ENCODE measurements at regions not wholly inside any gene's neighbourhood (a gene's known extent, or its start where the extent isn't known, plus 50 kb on each side); places are given as distances from the start of the nearest gene placed in this dataset.

- H2AFZ ChIP-seq (ENCODE audit: control insufficient read depth, low read length): no peak overlapping the region
- H4K20me1 ChIP-seq (ENCODE audit: control insufficient read depth, extremely low read depth, insufficient read depth, low read length): no peaks in the 10 kb centered on the region
- no peak overlapping the region for H3K27ac ChIP-seq (ENCODE audit: control insufficient read depth, insufficient read depth, low read length)
- FAIRE-seq: no peak
- H3K4me1 ChIP-seq (ENCODE audit: control insufficient read depth, extremely low read depth, insufficient read depth, low read length): peaks cover 4% of the 10 kb centered on the region
- H3K79me2 ChIP-seq (ENCODE audit: control insufficient read depth, insufficient read depth, low read length): no peaks in the 10 kb centered on the region
- H3K4me2 ChIP-seq (ENCODE audit: control insufficient read depth, extremely low read depth, insufficient read depth, low read depth, low read length): no peak overlapping the region
- peaks cover 18% of the 10 kb centered on the region for H3K27me3 ChIP-seq (ENCODE audit: control insufficient read depth, extremely low read depth, insufficient read depth, low read length)
- no peaks in the 10 kb centered on the region for H3K36me3 ChIP-seq (ENCODE audit: control insufficient read depth in 2 of 2, extremely low read depth in 1 of 2, insufficient read depth in 2 of 2, low read length in 2 of 2)
- no peaks in the 10 kb centered on the region for H3K9me3 ChIP-seq (ENCODE audit: control insufficient read depth, low read depth, low read length)
- TF ChIP-seq EZH2 (IDR thresholded peaks at IDR 0.05; ENCODE audit: low read length): no peak
- TF ChIP-seq, protein P1, sequence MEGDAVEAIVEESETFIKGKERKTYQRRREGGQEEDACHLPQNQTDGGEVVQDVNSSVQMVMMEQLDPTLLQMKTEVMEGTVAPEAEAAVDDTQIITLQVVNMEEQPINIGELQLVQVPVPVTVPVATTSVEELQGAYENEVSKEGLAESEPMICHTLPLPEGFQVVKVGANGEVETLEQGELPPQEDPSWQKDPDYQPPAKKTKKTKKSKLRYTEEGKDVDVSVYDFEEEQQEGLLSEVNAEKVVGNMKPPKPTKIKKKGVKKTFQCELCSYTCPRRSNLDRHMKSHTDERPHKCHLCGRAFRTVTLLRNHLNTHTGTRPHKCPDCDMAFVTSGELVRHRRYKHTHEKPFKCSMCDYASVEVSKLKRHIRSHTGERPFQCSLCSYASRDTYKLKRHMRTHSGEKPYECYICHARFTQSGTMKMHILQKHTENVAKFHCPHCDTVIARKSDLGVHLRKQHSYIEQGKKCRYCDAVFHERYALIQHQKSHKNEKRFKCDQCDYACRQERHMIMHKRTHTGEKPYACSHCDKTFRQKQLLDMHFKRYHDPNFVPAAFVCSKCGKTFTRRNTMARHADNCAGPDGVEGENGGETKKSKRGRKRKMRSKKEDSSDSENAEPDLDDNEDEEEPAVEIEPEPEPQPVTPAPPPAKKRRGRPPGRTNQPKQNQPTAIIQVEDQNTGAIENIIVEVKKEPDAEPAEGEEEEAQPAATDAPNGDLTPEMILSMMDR (optimal IDR thresholded peaks at IDR 0.05 in 1 of 3, IDR thresholded peaks at IDR 0.05 in 1 of 3, conservative IDR thresholded peaks at IDR 0.05 in 1 of 3; ENCODE audit: extremely low read depth in 1 of 3, insufficient read depth in 2 of 3, low read length in 3 of 3): no peak
- H3K9me1 ChIP-seq (ENCODE audit: control insufficient read depth, extremely low read depth, insufficient read depth, low read length): no peaks in the 10 kb centered on the region
- H3K9ac ChIP-seq (ENCODE audit: control insufficient read depth, extremely low read depth, insufficient read depth, low read length): no peak overlapping the region
- no peak for DNase-seq (ENCODE audit: low read depth, low spot score)
- dilution Hi-C loops (cut with MboI; ENCODE audit: extremely low pct_ligation_motif_present, low sequenced_read_pairs): no loop called here
- no peak overlapping the region for H3K4me3 ChIP-seq (ENCODE audit: control insufficient read depth in 2 of 3, extremely low read depth in 1 of 3, insufficient read depth in 2 of 3, low read depth in 1 of 3, low read length in 3 of 3)
These were observed 99.5 kb downstream of the NCR2 start for GRCh38 chr6:41434803-41435481.

DNA sequence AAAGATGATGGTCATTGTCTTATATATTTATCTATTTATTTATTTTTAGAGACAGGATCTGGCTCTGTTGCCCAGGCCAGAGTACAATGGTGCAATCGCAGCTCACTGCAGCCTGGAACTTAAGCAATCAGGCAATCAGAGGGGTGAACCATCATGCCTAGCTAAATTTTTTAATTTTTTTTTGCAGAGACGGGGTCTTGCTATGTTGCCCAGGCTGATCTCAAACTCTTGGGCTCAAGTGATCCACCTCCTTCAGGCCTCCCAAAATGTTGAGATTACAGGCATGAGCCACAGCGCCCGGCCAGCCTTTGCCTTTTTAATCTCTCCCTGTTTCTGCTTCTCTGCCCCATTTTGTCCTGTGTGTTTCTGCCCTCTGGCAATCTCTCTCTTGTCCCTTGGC, 102.2 kb downstream of the NCR2 start:
- Histone ChIP-seq H3K79me2 (ENCODE audit: control insufficient read depth, insufficient read depth, low read length) (no peaks in the 10 kb centered on the region), H3K4me3 (ENCODE audit: control insufficient read depth in 2 of 3, extremely low read depth in 1 of 3, insufficient read depth in 2 of 3, low read depth in 1 of 3, low read length in 3 of 3) (no peak overlapping the region), H3K27me3 (ENCODE audit: control insufficient read depth, extremely low read depth, insufficient read depth, low read length) (peaks cover 30% of the 10 kb centered on the region), H3K4me1 (ENCODE audit: control insufficient read depth, extremely low read depth, insufficient read depth, low read length) (no peaks in the 10 kb centered on the region), H3K9ac (ENCODE audit: control insufficient read depth, extremely low read depth, insufficient read depth, low read length) (no peak overlapping the region), H3K4me2 (ENCODE audit: control insufficient read depth, extremely low read depth, insufficient read depth, low read depth, low read length) (no peak overlapping the region), H3K36me3 (ENCODE audit: control insufficient read depth in 2 of 2, extremely low read depth in 1 of 2, insufficient read depth in 2 of 2, low read length in 2 of 2) (no peaks in the 10 kb centered on the region), H4K20me1 (ENCODE audit: control insufficient read depth, extremely low read depth, insufficient read depth, low read length) (no peaks in the 10 kb centered on the region), H3K9me1 (ENCODE audit: control insufficient read depth, extremely low read depth, insufficient read depth, low read length) (no peaks in the 10 kb centered on the region), H3K27ac (ENCODE audit: control insufficient read depth, insufficient read depth, low read length) (no peak overlapping the region), H2AFZ (ENCODE audit: control insufficient read depth, low read length) (no peak overlapping the region), H3K9me3 (ENCODE audit: control insufficient read depth, low read depth, low read length) (no peaks in the 10 kb centered on the region)
- DNase-seq (ENCODE audit: low read depth, low spot score): no peak
- no peak for TF ChIP-seq EZH2 (IDR thresholded peaks at IDR 0.05; ENCODE audit: low read length)
- TF ChIP-seq, protein P1 (optimal IDR thresholded peaks at IDR 0.05 in 1 of 3, IDR thresholded peaks at IDR 0.05 in 1 of 3, conservative IDR thresholded peaks at IDR 0.05 in 1 of 3; ENCODE audit: extremely low read depth in 1 of 3, insufficient read depth in 2 of 3, low read length in 3 of 3): no peak
- dilution Hi-C loops (cut with MboI; ENCODE audit: extremely low pct_ligation_motif_present, low sequenced_read_pairs): no loop called here
- no peak for FAIRE-seq

Measured in keratinocyte (primary cell).